Caco-2 (cell line): ENCODE measurements at regions not wholly inside any gene's neighbourhood (a gene's known extent, or its start where the extent isn't known, plus 50 kb on each side); places are given as distances from the start of the nearest gene placed in this dataset.
"Not testable (repeated sequence)": the region's sequence is repeated elsewhere in the genome, so short reads cannot be mapped to it uniquely, and the experiment has no call there.

Experiments
- BruUV-seq: library from RNA; stranded (reverse); fragments of 400-500 nt; replicated peaks from 2 replicates; lab custom pipeline; 2021; lab: Mats Ljungman, UMichigan
- CTCF ChIA-PET: fragments of 300-600 bp; sonication (Branson Sonifier 250); formaldehyde crosslinking; loops from one replicate; lab custom pipeline; 2022; ENCODE audit warnings: antibody characterized with exemption; lab: Charles Lee
- POLR2A ChIA-PET: fragments of 300-600 bp; sonication (Branson Sonifier 250); formaldehyde crosslinking; loops from one replicate; lab custom pipeline; 2022; ENCODE audit warnings: antibody characterized with exemption; lab: Charles Lee
- DNase-seq, 2 experiments: peaks; one replicate each; pipeline versions ENCODE4 v3.0.0 to v3.0.0-alpha.2; 2020 to 2022
- H3K27me3 ChIP-seq: replicated peaks from 2 replicates; pipeline ENCODE4 v1.6.0; 2011; ENCODE audit warnings: low read length; ENCODE audit not compliant: control insufficient read depth, insufficient read depth
- H3K36me3 ChIP-seq: 2 replicates; pipeline ENCODE4 v1.5.1; 2011; ENCODE audit warnings: low read length; ENCODE audit not compliant: control insufficient read depth, insufficient read depth
- H3K4me1 ChIP-seq: fragments of 250-450 bp; sonication (Bioruptor Pico); 2 replicates; pipeline ENCODE4 v1.5.1; 2020; ENCODE audit warnings: mild to moderate bottlenecking
- H3K4me3 ChIP-seq: 2 replicates; pipeline ENCODE4 v1.5.1; 2011; ENCODE audit warnings: low read depth, mild to moderate bottlenecking, control low read depth, low read length
- H3K9me3 ChIP-seq: fragments of 250-450 bp; sonication (Bioruptor Pico); 2 replicates; pipeline ENCODE4 v1.5.1; 2020; ENCODE audit warnings: mild to moderate bottlenecking, moderate library complexity
- H3K27ac Mint-ChIP-seq: one replicate; pipeline ENCODE4 v1.8.0; 2022; ENCODE audit warnings: mixed read lengths; ENCODE audit not compliant: unreplicated experiment
- H3K27me3 Mint-ChIP-seq: one replicate; pipeline ENCODE4 v1.8.0; 2022; ENCODE audit warnings: mixed read lengths; ENCODE audit not compliant: insufficient read depth, unreplicated experiment
- H3K36me3 Mint-ChIP-seq: one replicate; pipeline ENCODE4 v1.8.0; 2022; ENCODE audit warnings: mild to moderate bottlenecking, mixed read lengths; ENCODE audit not compliant: insufficient read depth, unreplicated experiment
- H3K4me1 Mint-ChIP-seq: one replicate; pipeline ENCODE4 v1.8.0; 2022; ENCODE audit warnings: low read depth, mixed read lengths; ENCODE audit not compliant: unreplicated experiment
- H3K4me3 Mint-ChIP-seq: one replicate; pipeline ENCODE4 v1.8.0; 2022; ENCODE audit warnings: mild to moderate bottlenecking, moderate library complexity, mixed read lengths; ENCODE audit not compliant: unreplicated experiment
- H3K9me3 Mint-ChIP-seq: one replicate; pipeline ENCODE4 v1.8.0; 2022; ENCODE audit warnings: mixed read lengths; ENCODE audit not compliant: unreplicated experiment
- CTCF ChIP-seq, 2 experiments: fragments of 200-600 bp in 1 of 2; IDR thresholded peaks; 1 replicate in 1 of 2; 2 replicates in 1 of 2; pipeline versions ENCODE4 v1.5.1 to v1.8.0; 2011 to 2022; ENCODE audit warnings: antibody characterized with exemption in 1 of 2, control low read depth in 1 of 2, inconsistent platforms in 1 of 2, low read depth in 1 of 2, low read length in 1 of 2, mild to moderate bottlenecking in 1 of 2, moderate library complexity in 1 of 2; ENCODE audit not compliant: insufficient read depth in 1 of 2, severe bottlenecking in 1 of 2, unreplicated experiment in 1 of 2
- intact Hi-C: fragments of 100-400 bp; cut with micrococcal nuclease; formaldehyde crosslinking; loops from one replicate; pipeline ENCODE4 v1.10.0; 2022; ENCODE audit not compliant: unreplicated experiment

- ChIA-PET POLR2A (no interaction called here), CTCF (no interaction called here)
- Histone ChIP-seq H3K4me3 (no peak overlapping the region), H3K36me3 (no peaks in the 10 kb centered on the region), H3K4me1 (no peaks in the 10 kb centered on the region), H3K27me3 (no peaks in the 10 kb centered on the region), H3K9me3 (peaks cover 8% of the 10 kb centered on the region; the same call in 1 of the 2 replicates)
- Mint-ChIP-seq H3K4me1 (no peaks in the 10 kb centered on the region), H3K27me3 (no peaks in the 10 kb centered on the region), H3K27ac (no peak overlapping the region), H3K4me3 (no peak overlapping the region), H3K36me3 (no peaks in the 10 kb centered on the region), H3K9me3 (no peaks in the 10 kb centered on the region)
- intact Hi-C loops: no loop called here
- TF ChIP-seq CTCF (IDR thresholded peaks at IDR 0.05; ENCODE audit: insufficient read depth in 1 of 2, low read depth in 1 of 2, low read length in 1 of 2, severe bottlenecking in 1 of 2, unreplicated experiment in 1 of 2): peak in 1 of 2 experiments; percentile 10
- no TSS peak for BruUV-seq
- DNase-seq: no peak
Measured at GRCh38 chr6:68196645-68197044, 438.4 kb upstream of the ADGRB3 start.

GRCh38 chr6:68195753-68196152 lies 439.3 kb upstream of the ADGRB3 start:
- H3K27me3 Mint-ChIP-seq, H3K4me1 ChIP-seq, H3K4me3 Mint-ChIP-seq, H3K27me3 ChIP-seq, H3K27ac Mint-ChIP-seq, DNase-seq, POLR2A ChIA-PET, H3K36me3 Mint-ChIP-seq, H3K9me3 Mint-ChIP-seq, intact Hi-C loops, H3K4me3 ChIP-seq, CTCF ChIA-PET, H3K9me3 ChIP-seq, H3K4me1 Mint-ChIP-seq, H3K36me3 ChIP-seq, BruUV-seq: not testable (repeated sequence)

DNA sequence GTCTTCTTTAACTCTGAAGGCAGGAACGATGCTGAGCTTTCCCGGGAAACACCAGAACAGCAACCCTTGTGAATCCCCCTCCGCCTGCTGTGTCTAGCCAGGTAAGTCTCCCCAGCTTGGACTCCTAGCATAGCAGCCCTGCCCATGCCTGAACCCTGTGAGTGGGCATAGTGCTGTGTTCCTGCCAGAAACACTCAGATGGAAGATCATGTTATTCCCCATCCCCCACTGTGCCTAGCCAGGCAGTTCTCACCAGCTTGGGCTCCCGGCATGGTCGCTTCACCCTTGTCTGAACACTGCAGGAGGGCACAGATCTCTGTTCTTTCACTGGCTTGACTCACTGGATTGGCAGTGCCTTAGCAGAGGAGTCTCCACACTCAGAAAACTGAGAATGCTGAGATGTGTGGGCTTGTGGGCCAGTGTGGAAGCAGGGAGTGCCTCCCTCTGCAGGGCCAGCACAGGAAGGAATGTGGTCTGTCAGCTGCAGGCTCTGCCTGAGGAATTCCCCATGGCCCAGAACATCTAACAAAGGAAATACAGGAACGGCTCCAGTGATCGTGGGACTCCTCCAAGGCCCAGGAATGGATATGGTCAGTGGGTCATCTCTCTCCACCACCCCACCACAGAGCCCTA lies 440.1 kb upstream of the ADGRB3 start:
- ChIA-PET CTCF (no interaction called here), POLR2A (no interaction called here)
- no TSS peak for BruUV-seq
- Mint-ChIP-seq H3K9me3 (no peaks in the 10 kb centered on the region), H3K27me3 (no peaks in the 10 kb centered on the region), H3K4me1 (no peaks in the 10 kb centered on the region), H3K4me3 (no peak overlapping the region), H3K27ac (no peak overlapping the region), H3K36me3 (no peaks in the 10 kb centered on the region)
- Histone ChIP-seq H3K27me3 (no peaks in the 10 kb centered on the region), H3K4me1 (no peaks in the 10 kb centered on the region), H3K9me3 (peaks cover 8% of the 10 kb centered on the region; the same call in 1 of the 2 replicates), H3K36me3 (no peaks in the 10 kb centered on the region), H3K4me3 (no peak overlapping the region)
- intact Hi-C loops: no loop called here
- TF ChIP-seq CTCF (IDR thresholded peaks at IDR 0.05; ENCODE audit: insufficient read depth in 1 of 2, low read depth in 1 of 2, low read length in 1 of 2, severe bottlenecking in 1 of 2, unreplicated experiment in 1 of 2): no peak
- DNase-seq: no peak
